CD4-positive, alpha-beta T cell treated with Interleukin-15 for 4 hours (primary cell): ENCODE measurements at regions not wholly inside any gene's neighbourhood (a gene's known extent, or its start where the extent isn't known, plus 50 kb on each side); places are given as distances from the start of the nearest gene placed in this dataset.

Experiments
- DNase-seq: peaks from one replicate; pipeline ENCODE4 v3.0.0-alpha.2; 2020; ENCODE audit warnings: low spot score

GRCh38 chr6:154885214-154885613, 109.9 kb upstream of the TIAM2 start:
- no peak for DNase-seq

- no peak for DNase-seq
Observed at GRCh38 chr6:154886016-154886415, 109.1 kb upstream of the TIAM2 start.

- no peak for DNase-seq
Observed at GRCh38 chr6:154886471-154886870, 108.6 kb upstream of the TIAM2 start.

GRCh38 chr6:154887051-154887450, 108.1 kb upstream of the TIAM2 start:
- no peak for DNase-seq

GRCh38 chr6:154888421-154889295, 106.5 kb upstream of the TIAM2 start:
- DNase-seq, result no peak

- no peak for DNase-seq
Observed at GRCh38 chr6:154890874-154891273, 104.2 kb upstream of the TIAM2 start.

GRCh38 chr6:154891901-154892300, 103.2 kb upstream of the TIAM2 start:
- DNase-seq, result no peak

- no peak for DNase-seq
Observed at GRCh38 chr6:154893917-154894316, 101.2 kb upstream of the TIAM2 start.

- DNase-seq, result no peak
Observed at GRCh38 chr6:154894902-154895301, 100.2 kb upstream of the TIAM2 start.

GRCh38 chr6:154895841-154896240, 99.3 kb upstream of the TIAM2 start:
- DNase-seq, result no peak

GRCh38 chr6:154898821-154899220, 96.3 kb upstream of the TIAM2 start:
- no peak for DNase-seq

GRCh38 chr6:154899824-154900463, 95.2 kb upstream of the TIAM2 start:
- no peak for DNase-seq

GRCh38 chr6:154901876-154902552, 93.1 kb upstream of the TIAM2 start:
- no peak for DNase-seq

GRCh38 chr6:154907291-154907690, 87.8 kb upstream of the TIAM2 start:
- DNase-seq, result no peak

- no peak for DNase-seq
Observed at GRCh38 chr6:154908723-154909122, 86.4 kb upstream of the TIAM2 start.

GRCh38 chr6:154909311-154909710, 85.8 kb upstream of the TIAM2 start:
- DNase-seq, result no peak

- DNase-seq, result no peak
Observed at GRCh38 chr6:154909821-154910220, 85.3 kb upstream of the TIAM2 start.

- no peak for DNase-seq
Observed at GRCh38 chr6:154914288-154914687, 80.8 kb upstream of the TIAM2 start.

- DNase-seq, result no peak
Observed at GRCh38 chr6:154916857-154917256, 78.3 kb upstream of the TIAM2 start.

GRCh38 chr6:154917941-154918340, 77.2 kb upstream of the TIAM2 start:
- DNase-seq, result no peak

GRCh38 chr6:154919806-154920205, 75.3 kb upstream of the TIAM2 start:
- DNase-seq, result no peak

- no peak for DNase-seq
Observed at GRCh38 chr6:154920495-154921200, 74.5 kb upstream of the TIAM2 start.
